ENCODE measurements at regions not wholly inside any gene's neighbourhood (a gene's known extent, or its start where the extent isn't known, plus 50 kb on each side); places are given as distances from the start of the nearest gene placed in this dataset.

DNA sequence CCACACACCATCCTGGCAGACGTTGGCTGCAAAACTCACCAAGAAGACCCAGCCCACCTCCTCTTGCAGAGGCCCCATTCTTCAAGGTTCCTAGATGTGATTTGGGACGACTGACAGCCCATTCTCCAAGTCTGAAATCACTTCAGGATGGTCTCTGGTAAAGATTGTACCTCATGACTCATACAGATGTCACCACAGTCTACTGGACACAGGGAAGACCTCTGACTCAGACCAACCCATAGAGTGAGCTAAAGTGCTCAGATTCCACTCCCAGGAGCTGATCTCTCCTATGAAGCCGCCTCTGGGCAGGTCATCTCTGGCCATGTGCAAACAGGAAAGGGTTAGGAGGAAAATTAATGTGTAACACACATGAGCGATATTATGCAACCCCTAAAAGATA lies 102.4 kb upstream of the VWC2 start:
- no peaks in the 10 kb centered on the region for H3K79me2 ChIP-seq (ENCODE audit: insufficient read depth, low read length)
- H3K9me3 ChIP-seq (ENCODE audit: low read length): no peaks in the 10 kb centered on the region
- H3F3A ChIP-seq (ENCODE audit: insufficient read depth, low read length): no peaks in the 10 kb centered on the region
- H2AFZ ChIP-seq (ENCODE audit: low read length): no peak overlapping the region
- H3K9me2 ChIP-seq (ENCODE audit: low read depth, low read length): no peaks in the 10 kb centered on the region
- H4K20me1 ChIP-seq (ENCODE audit: insufficient read depth, low read length): no peaks in the 10 kb centered on the region
- H3K4me2 ChIP-seq (ENCODE audit: low read length): no peak overlapping the region
- H3K36me3 ChIP-seq (ENCODE audit: insufficient read depth, low read length): no peaks in the 10 kb centered on the region
- H3K4me1 ChIP-seq (ENCODE audit: insufficient read depth, low read length, severe bottlenecking): no peaks in the 10 kb centered on the region
- TF ChIP-seq CTCF (IDR thresholded peaks at IDR 0.05; ENCODE audit: low read length): no peak
- TF ChIP-seq EZH2 (IDR thresholded peaks at IDR 0.05; ENCODE audit: borderline replicate concordance, low read length): no peak
- no peak overlapping the region for H3K9ac ChIP-seq (ENCODE audit: low read length)
- no peak overlapping the region for H3K4me3 ChIP-seq (ENCODE audit: low read depth, low read length, poor library complexity, severe bottlenecking)
- H3K27ac ChIP-seq (ENCODE audit: low read depth, low read length, poor library complexity, severe bottlenecking): no peak overlapping the region
- no peaks in the 10 kb centered on the region for H3K27me3 ChIP-seq (ENCODE audit: insufficient read depth, low read length)

GRCh38 chr7:49692516-49692915 lies 80.9 kb upstream of the VWC2 start:
- H2AFZ ChIP-seq (ENCODE audit: low read length): no peak overlapping the region
- H3K9me3 ChIP-seq (ENCODE audit: low read length): no peaks in the 10 kb centered on the region
- H3K27ac ChIP-seq (ENCODE audit: low read depth, low read length, poor library complexity, severe bottlenecking): peak overlapping the region; percentile 54
- H3K9ac ChIP-seq (ENCODE audit: low read length): peak overlapping the region; percentile 17
- no peaks in the 10 kb centered on the region for H3K27me3 ChIP-seq (ENCODE audit: insufficient read depth, low read length)
- TF ChIP-seq EZH2 (IDR thresholded peaks at IDR 0.05; ENCODE audit: borderline replicate concordance, low read length) (no peak), CTCF (IDR thresholded peaks at IDR 0.05; ENCODE audit: low read length) (no peak)
- no peaks in the 10 kb centered on the region for H3K9me2 ChIP-seq (ENCODE audit: low read depth, low read length)
- peak overlapping the region; percentile 41 for H3K4me3 ChIP-seq (ENCODE audit: low read depth, low read length, poor library complexity, severe bottlenecking)
- no peaks in the 10 kb centered on the region for H3K79me2 ChIP-seq (ENCODE audit: insufficient read depth, low read length)
- H3K4me2 ChIP-seq (ENCODE audit: low read length): peak overlapping the region; percentile 44
- no peaks in the 10 kb centered on the region for H3K36me3 ChIP-seq (ENCODE audit: insufficient read depth, low read length)
- H4K20me1 ChIP-seq (ENCODE audit: insufficient read depth, low read length): no peaks in the 10 kb centered on the region
- no peaks in the 10 kb centered on the region for H3F3A ChIP-seq (ENCODE audit: insufficient read depth, low read length)
- H3K4me1 ChIP-seq (ENCODE audit: insufficient read depth, low read length, severe bottlenecking): peaks cover 23% of the 10 kb centered on the region

- Histone ChIP-seq H3K9me2 (ENCODE audit: low read depth, low read length) (no peaks in the 10 kb centered on the region), H3K27me3 (ENCODE audit: insufficient read depth, low read length) (no peaks in the 10 kb centered on the region), H3F3A (ENCODE audit: insufficient read depth, low read length) (no peaks in the 10 kb centered on the region), H3K4me3 (ENCODE audit: low read depth, low read length, poor library complexity, severe bottlenecking) (no peak overlapping the region), H3K4me2 (ENCODE audit: low read length) (no peak overlapping the region), H3K36me3 (ENCODE audit: insufficient read depth, low read length) (no peaks in the 10 kb centered on the region), H4K20me1 (ENCODE audit: insufficient read depth, low read length) (no peaks in the 10 kb centered on the region), H3K9ac (ENCODE audit: low read length) (no peak overlapping the region), H3K79me2 (ENCODE audit: insufficient read depth, low read length) (no peaks in the 10 kb centered on the region), H2AFZ (ENCODE audit: low read length) (no peak overlapping the region), H3K4me1 (ENCODE audit: insufficient read depth, low read length, severe bottlenecking) (peaks cover 23% of the 10 kb centered on the region), H3K27ac (ENCODE audit: low read depth, low read length, poor library complexity, severe bottlenecking) (no peak overlapping the region), H3K9me3 (ENCODE audit: low read length) (no peaks in the 10 kb centered on the region)
- no peak for TF ChIP-seq CTCF (IDR thresholded peaks at IDR 0.05; ENCODE audit: low read length)
- TF ChIP-seq EZH2 (IDR thresholded peaks at IDR 0.05; ENCODE audit: borderline replicate concordance, low read length): no peak
Observed at GRCh38 chr7:49695971-49696370, 77.5 kb upstream of the VWC2 start.

Data from OCI-LY1 (cell line).